IPS-18a (cell line): ENCODE measurements at regions not wholly inside any gene's neighbourhood (a gene's known extent, or its start where the extent isn't known, plus 50 kb on each side); places are given as distances from the start of the nearest gene placed in this dataset.

Experiments
- H3K27ac ChIP-seq: one replicate; pipeline ENCODE4 v1.5.1; 2013; ENCODE audit warnings: low read length
- H3K27me3 ChIP-seq: one replicate; pipeline ENCODE4 v1.6.1; 2013; ENCODE audit warnings: mild to moderate bottlenecking, low read length; ENCODE audit not compliant: control insufficient read depth, insufficient read depth
- H3K36me3 ChIP-seq: one replicate; pipeline ENCODE4 v1.6.1; 2013; ENCODE audit warnings: low read depth, low read length; ENCODE audit not compliant: control insufficient read depth
- H3K4me1 ChIP-seq: one replicate; pipeline ENCODE4 v1.6.1; 2013; ENCODE audit warnings: low read depth, low read length; ENCODE audit not compliant: control insufficient read depth
- H3K4me3 ChIP-seq: one replicate; pipeline ENCODE4 v1.5.1; 2013; ENCODE audit warnings: low read length
- H3K9ac ChIP-seq: one replicate; pipeline ENCODE4 v1.6.1; 2013; ENCODE audit warnings: mild to moderate bottlenecking, low read length, moderate library complexity
- H3K9me3 ChIP-seq: one replicate; pipeline ENCODE4 v1.6.1; 2013; ENCODE audit warnings: low read depth, low read length; ENCODE audit not compliant: control insufficient read depth

- H3K9me3 ChIP-seq = no peaks in the 10 kb centered on the region
- no peaks in the 10 kb centered on the region for H3K27me3 ChIP-seq
- H3K4me3 ChIP-seq = no peak overlapping the region
These were observed 349.2 kb downstream of the HGF start for GRCh38 chr7:81420526-81421226.

DNA sequence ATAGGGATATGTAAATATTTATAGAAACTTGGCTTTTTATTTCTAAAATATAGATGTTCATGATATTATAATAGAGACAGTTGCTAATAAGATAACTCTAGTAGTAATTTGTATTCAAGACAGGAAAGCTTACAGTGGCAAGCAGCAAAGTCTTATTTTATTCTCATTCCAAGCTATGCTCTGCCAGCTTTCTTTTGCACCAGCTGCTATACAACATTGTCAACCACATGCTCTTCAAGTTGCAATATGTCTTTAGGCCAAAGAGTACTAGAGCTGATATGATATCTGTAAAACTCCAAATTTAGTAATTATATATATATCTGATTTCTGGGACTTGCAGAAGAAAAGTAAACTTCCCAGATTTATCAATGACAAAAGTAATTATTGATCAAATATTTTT lies 350.1 kb downstream of the HGF start:
- no peak overlapping the region for H3K4me3 ChIP-seq
- H3K36me3 ChIP-seq = no peaks in the 10 kb centered on the region
- H3K4me1 ChIP-seq = no peaks in the 10 kb centered on the region
- H3K27ac ChIP-seq = no peak overlapping the region
- no peaks in the 10 kb centered on the region for H3K27me3 ChIP-seq
- no peaks in the 10 kb centered on the region for H3K9me3 ChIP-seq
- H3K9ac ChIP-seq = no peak overlapping the region

More at GRCh38 chr7:81420526-81421226, 349.2 kb downstream of the HGF start:
- Histone ChIP-seq H3K27ac (no peak overlapping the region), H3K36me3 (no peaks in the 10 kb centered on the region), H3K9ac (no peak overlapping the region), H3K4me1 (no peaks in the 10 kb centered on the region)

DNA sequence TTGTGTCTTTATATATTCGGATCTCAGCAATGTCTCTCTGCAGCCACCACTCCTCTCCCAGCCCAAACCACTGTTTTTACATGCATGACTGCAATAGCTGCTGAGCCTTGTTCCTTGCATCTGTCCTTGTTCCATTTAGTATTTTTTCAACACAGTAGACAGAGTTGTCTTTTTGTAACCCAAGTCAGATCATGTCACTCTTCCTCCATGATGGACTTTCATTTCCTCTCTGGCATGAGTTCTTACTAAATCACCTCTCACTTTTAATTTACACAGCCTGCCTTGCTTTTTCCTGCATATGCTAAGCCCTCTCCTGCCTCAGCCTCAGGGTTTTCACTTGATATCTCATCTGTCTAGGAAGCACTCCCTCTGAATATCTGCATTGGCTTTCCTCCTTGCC lies 353.2 kb downstream of the HGF start:
- no peaks in the 10 kb centered on the region for H3K27me3 ChIP-seq
- no peaks in the 10 kb centered on the region for H3K36me3 ChIP-seq
- H3K27ac ChIP-seq = no peak overlapping the region
- H3K9ac ChIP-seq = no peak overlapping the region
- no peaks in the 10 kb centered on the region for H3K4me1 ChIP-seq
- no peak overlapping the region for H3K4me3 ChIP-seq
- no peaks in the 10 kb centered on the region for H3K9me3 ChIP-seq

DNA sequence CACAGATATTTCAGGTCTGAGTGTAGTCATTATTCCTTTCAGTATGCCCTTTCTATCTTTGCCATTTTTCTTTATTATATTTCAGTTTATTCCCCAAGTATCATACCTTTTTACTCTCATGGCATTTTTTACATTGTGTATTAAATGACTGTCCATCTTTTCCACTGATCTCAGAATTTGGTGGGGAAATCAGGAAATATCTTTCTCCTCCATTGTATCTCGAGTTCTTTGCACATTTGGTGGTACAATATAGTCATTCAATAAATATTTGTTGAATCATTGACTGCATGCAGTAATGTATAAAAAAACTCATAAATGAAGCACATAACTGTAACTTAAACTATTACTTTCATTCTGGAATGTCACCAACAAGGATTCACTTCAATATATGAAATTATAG lies 354.7 kb downstream of the HGF start:
- H3K9me3 ChIP-seq = no peaks in the 10 kb centered on the region
- no peak overlapping the region for H3K4me3 ChIP-seq
- H3K27ac ChIP-seq = no peak overlapping the region
- H3K9ac ChIP-seq = no peak overlapping the region
- no peaks in the 10 kb centered on the region for H3K36me3 ChIP-seq
- H3K4me1 ChIP-seq = no peaks in the 10 kb centered on the region
- H3K27me3 ChIP-seq = no peaks in the 10 kb centered on the region

- Histone ChIP-seq H3K4me1 (no peaks in the 10 kb centered on the region), H3K27ac (no peak overlapping the region), H3K9me3 (no peaks in the 10 kb centered on the region), H3K4me3 (no peak overlapping the region), H3K27me3 (no peaks in the 10 kb centered on the region), H3K9ac (no peak overlapping the region), H3K36me3 (no peaks in the 10 kb centered on the region)
These were observed 355.4 kb downstream of the HGF start for GRCh38 chr7:81414411-81414810.

GRCh38 chr7:81410471-81411117 lies 359.3 kb downstream of the HGF start:
- H3K4me1 ChIP-seq = no peaks in the 10 kb centered on the region
- H3K9ac ChIP-seq = no peak overlapping the region

GRCh38 chr7:81408728-81409127 lies 361.1 kb downstream of the HGF start:
- H3K4me3 ChIP-seq = no peak overlapping the region
- H3K36me3 ChIP-seq = no peaks in the 10 kb centered on the region
- peaks cover 7% of the 10 kb centered on the region for H3K9me3 ChIP-seq
- H3K9ac ChIP-seq = no peak overlapping the region
- no peak overlapping the region for H3K27ac ChIP-seq
- no peaks in the 10 kb centered on the region for H3K27me3 ChIP-seq
- H3K4me1 ChIP-seq = no peaks in the 10 kb centered on the region

More at GRCh38 chr7:81410471-81411117, 359.3 kb downstream of the HGF start:
- H3K9me3 ChIP-seq = no peaks in the 10 kb centered on the region
- H3K36me3 ChIP-seq = no peaks in the 10 kb centered on the region
- H3K4me3 ChIP-seq = no peak overlapping the region
- H3K27me3 ChIP-seq = no peaks in the 10 kb centered on the region
- H3K27ac ChIP-seq = no peak overlapping the region

DNA sequence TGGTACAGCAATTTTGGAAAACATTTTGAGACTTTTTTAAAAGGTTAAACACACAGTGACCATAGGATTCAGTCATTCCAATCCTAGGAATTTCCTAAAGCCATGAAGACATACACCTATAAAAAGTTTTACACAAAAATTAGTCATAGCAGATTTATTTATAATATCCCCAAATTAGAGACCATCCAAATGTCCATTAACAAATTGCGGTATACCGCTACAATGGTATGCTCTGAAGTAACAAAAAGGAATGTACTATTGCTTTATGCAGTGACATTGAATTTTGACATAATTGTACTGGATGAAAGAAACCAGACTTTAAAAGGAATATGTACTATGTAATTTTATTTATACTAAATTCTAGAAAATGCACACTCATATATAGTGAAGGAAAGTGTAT lies 362.8 kb downstream of the HGF start:
- Histone ChIP-seq H3K9ac (no peak overlapping the region), H3K27ac (no peak overlapping the region), H3K36me3 (no peaks in the 10 kb centered on the region)

DNA sequence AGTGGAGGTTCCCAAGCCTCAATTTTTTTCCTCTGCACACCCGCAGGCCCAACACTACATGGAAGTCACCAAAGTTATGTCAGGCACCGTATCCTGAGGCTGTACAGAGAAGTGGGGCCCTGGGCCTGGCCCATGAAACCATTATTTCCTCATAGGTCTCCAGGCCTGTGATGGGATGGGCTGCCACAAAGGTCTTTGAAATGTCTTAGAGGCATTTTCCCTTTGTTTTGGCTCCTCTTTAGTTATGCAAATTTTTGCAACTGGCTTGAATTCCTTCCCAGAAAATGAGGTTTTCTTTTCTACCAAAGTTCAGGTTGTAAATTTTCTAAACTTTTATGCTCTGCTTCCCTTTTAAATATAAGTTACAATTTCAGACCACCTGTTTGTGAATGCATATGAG lies 365.2 kb downstream of the HGF start:
- no peaks in the 10 kb centered on the region for H3K4me1 ChIP-seq
- no peak overlapping the region for H3K9ac ChIP-seq
- H3K9me3 ChIP-seq = peaks cover 7% of the 10 kb centered on the region
- H3K4me3 ChIP-seq = no peak overlapping the region
- H3K36me3 ChIP-seq = no peaks in the 10 kb centered on the region
- no peaks in the 10 kb centered on the region for H3K27me3 ChIP-seq
- no peak overlapping the region for H3K27ac ChIP-seq

More for the DNA sequence above, 362.8 kb downstream of the HGF start:
- no peaks in the 10 kb centered on the region for H3K4me1 ChIP-seq
- peaks cover 7% of the 10 kb centered on the region for H3K9me3 ChIP-seq
- no peak overlapping the region for H3K4me3 ChIP-seq
- no peaks in the 10 kb centered on the region for H3K27me3 ChIP-seq

DNA sequence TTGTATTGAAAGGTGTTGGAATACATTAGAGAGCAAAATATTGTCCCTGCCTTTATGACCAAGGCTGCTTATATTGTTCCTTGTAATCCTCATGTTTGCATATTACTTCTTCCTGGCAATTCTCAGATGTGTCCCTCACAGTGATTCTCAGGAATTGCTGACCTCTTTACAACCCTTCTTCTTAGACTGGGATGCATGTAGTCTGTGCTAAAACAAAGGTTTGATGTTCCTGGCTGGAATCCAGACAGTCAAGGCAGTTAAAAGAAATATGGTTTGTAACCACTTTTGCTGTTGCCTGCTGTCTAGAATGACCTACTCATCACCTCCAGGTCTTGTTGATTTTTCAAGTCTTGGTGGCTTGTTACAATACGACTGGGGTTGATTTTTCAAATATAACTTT lies 367.6 kb downstream of the HGF start:
- no peak overlapping the region for H3K27ac ChIP-seq
- H3K9ac ChIP-seq = no peak overlapping the region
- peaks cover 7% of the 10 kb centered on the region for H3K9me3 ChIP-seq

DNA sequence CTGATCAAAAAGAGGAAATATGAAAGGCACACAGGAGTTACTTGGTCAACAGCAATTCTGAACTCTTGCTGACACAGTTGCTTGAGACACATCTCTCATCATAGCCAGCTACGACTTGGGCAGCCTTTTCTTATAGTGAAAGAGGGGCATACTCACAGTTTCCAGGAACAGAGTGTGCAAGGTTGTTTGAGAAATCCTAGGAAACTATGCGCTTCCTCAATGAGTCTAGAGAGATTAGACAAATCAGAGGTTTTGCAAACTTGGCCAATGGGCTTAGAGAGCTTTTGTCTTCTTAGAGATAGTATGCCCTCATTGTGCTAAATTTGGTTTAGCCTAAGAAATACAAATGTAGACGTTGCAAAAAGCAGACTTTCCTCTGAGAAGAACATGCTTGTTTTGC lies 370.4 kb downstream of the HGF start:
- Histone ChIP-seq H3K4me3 (no peak overlapping the region), H3K4me1 (no peaks in the 10 kb centered on the region), H3K9me3 (peaks cover 7% of the 10 kb centered on the region), H3K27ac (no peak overlapping the region), H3K36me3 (no peaks in the 10 kb centered on the region), H3K9ac (no peak overlapping the region), H3K27me3 (no peaks in the 10 kb centered on the region)

More for the DNA sequence above, 367.6 kb downstream of the HGF start:
- Histone ChIP-seq H3K4me3 (no peak overlapping the region), H3K36me3 (no peaks in the 10 kb centered on the region), H3K4me1 (no peaks in the 10 kb centered on the region), H3K27me3 (no peaks in the 10 kb centered on the region)

GRCh38 chr7:81394029-81394428 lies 375.8 kb downstream of the HGF start:
- no peaks in the 10 kb centered on the region for H3K36me3 ChIP-seq
- no peaks in the 10 kb centered on the region for H3K4me1 ChIP-seq
- H3K4me3 ChIP-seq = no peak overlapping the region
- H3K27me3 ChIP-seq = no peaks in the 10 kb centered on the region
- no peak overlapping the region for H3K9ac ChIP-seq
- H3K27ac ChIP-seq = no peak overlapping the region
- no peaks in the 10 kb centered on the region for H3K9me3 ChIP-seq
